SK-MEL-5 (cell line): ENCODE measurements at regions not wholly inside any gene's neighbourhood (a gene's known extent, or its start where the extent isn't known, plus 50 kb on each side); places are given as distances from the start of the nearest gene placed in this dataset.

Experiments used
- DNase-seq: peaks from one replicate; pipeline ENCODE4 v3.0.0-alpha.2; 2016; ENCODE audit warnings: low read depth, low spot score
- in situ Hi-C: cut with HindIII; loops from 2 replicates; pipeline ENCODE4 v1.10.0; 2016; ENCODE audit warnings: low sequenced_read_pairs, high pct_unique_total_duplicates, low pct_unique_long_range_greater_than_20kb

GRCh38 chr9:108290839-108291585 lies 564.8 kb downstream of the ACTL7B start:
- DNase-seq = no peak
- in situ Hi-C loops = no loop called here

GRCh38 chr9:108286638-108287206 lies 569.1 kb downstream of the ACTL7B start:
- in situ Hi-C loops = no loop called here
- DNase-seq = no peak

- in situ Hi-C loops = no loop called here
Measured at GRCh38 chr9:108283696-108284095, 572.1 kb downstream of the ACTL7B start.

GRCh38 chr9:108282872-108283271 lies 572.9 kb downstream of the ACTL7B start:
- in situ Hi-C loops = no loop called here
- DNase-seq = peak; percentile 58

More at GRCh38 chr9:108283696-108284095, 572.1 kb downstream of the ACTL7B start:
- DNase-seq = no peak

- in situ Hi-C loops = no loop called here
- no peak for DNase-seq
Measured at GRCh38 chr9:108281696-108282095, 574.1 kb downstream of the ACTL7B start.

- no peak for DNase-seq
- in situ Hi-C loops = no loop called here
Measured at GRCh38 chr9:108278341-108278740, 577.4 kb downstream of the ACTL7B start.

GRCh38 chr9:108277216-108277615 lies 578.6 kb downstream of the ACTL7B start:
- in situ Hi-C loops = no loop called here

GRCh38 chr9:108275906-108276305 lies 579.9 kb downstream of the ACTL7B start:
- no peak for DNase-seq
- in situ Hi-C loops = no loop called here

More at GRCh38 chr9:108277216-108277615, 578.6 kb downstream of the ACTL7B start:
- DNase-seq = no peak

- DNase-seq = no peak
- in situ Hi-C loops = no loop called here
Measured at GRCh38 chr9:108274971-108275370, 580.8 kb downstream of the ACTL7B start.

GRCh38 chr9:108273988-108274387 lies 581.8 kb downstream of the ACTL7B start:
- DNase-seq = no peak
- in situ Hi-C loops = no loop called here

- DNase-seq = peak; percentile 67
- in situ Hi-C loops = no loop called here
Measured at GRCh38 chr9:108272349-108272899, 583.4 kb downstream of the ACTL7B start.

GRCh38 chr9:108271646-108272348 lies 584.0 kb downstream of the ACTL7B start:
- peak; percentile 5 for DNase-seq

GRCh38 chr9:108271236-108271635 lies 584.5 kb downstream of the ACTL7B start:
- no peak for DNase-seq

More at GRCh38 chr9:108271646-108272348, 584.0 kb downstream of the ACTL7B start:
- in situ Hi-C loops = no loop called here

GRCh38 chr9:108270561-108270960 lies 585.2 kb downstream of the ACTL7B start:
- in situ Hi-C loops = no loop called here
- DNase-seq = no peak

More at GRCh38 chr9:108271236-108271635, 584.5 kb downstream of the ACTL7B start:
- in situ Hi-C loops = no loop called here

- in situ Hi-C loops = no loop called here
Measured at GRCh38 chr9:108270051-108270450, 585.7 kb downstream of the ACTL7B start.

GRCh38 chr9:108269371-108269770 lies 586.4 kb downstream of the ACTL7B start:
- in situ Hi-C loops = no loop called here
- no peak for DNase-seq

More at GRCh38 chr9:108270051-108270450, 585.7 kb downstream of the ACTL7B start:
- DNase-seq = no peak

GRCh38 chr9:108265065-108265464 lies 590.7 kb downstream of the ACTL7B start:
- in situ Hi-C loops = no loop called here
- no peak for DNase-seq

GRCh38 chr9:108264093-108264492 lies 591.7 kb downstream of the ACTL7B start:
- no peak for DNase-seq
- in situ Hi-C loops = no loop called here
